Muscle of back (tissue), 3 donors: ENCODE measurements at regions not wholly inside any gene's neighbourhood (a gene's known extent, or its start where the extent isn't known, plus 50 kb on each side); places are given as distances from the start of the nearest gene placed in this dataset.

Source experiments
- DNase-seq, 3 donors: peaks; one replicate each; pipeline versions ENCODE4 v3.0.0 to v3.0.0-alpha.2; 2013

- no peak for DNase-seq
These were observed 180.8 kb downstream of the HS3ST3B1 start for GRCh38 chr17:14481664-14482063.

- DNase-seq: no peak
These were observed 173.7 kb downstream of the HS3ST3B1 start for GRCh38 chr17:14474591-14474990.

- peak in 2 of 3 donors; percentile 8 to 25 for DNase-seq
These were observed 170.2 kb downstream of the HS3ST3B1 start for GRCh38 chr17:14471052-14471451.

- no peak for DNase-seq
These were observed 169.5 kb downstream of the HS3ST3B1 start for GRCh38 chr17:14470417-14470816.

- no peak for DNase-seq
These were observed 169.1 kb downstream of the HS3ST3B1 start for GRCh38 chr17:14469971-14470370.

- no peak for DNase-seq
These were observed 168.0 kb downstream of the HS3ST3B1 start for GRCh38 chr17:14468858-14469257.

- DNase-seq: no peak
These were observed 160.3 kb downstream of the HS3ST3B1 start for GRCh38 chr17:14461227-14461548.

GRCh38 chr17:14460516-14461226 lies 159.8 kb downstream of the HS3ST3B1 start:
- no peak for DNase-seq

- DNase-seq: no peak
These were observed 159.1 kb downstream of the HS3ST3B1 start for GRCh38 chr17:14459955-14460354.

GRCh38 chr17:14458724-14459123 lies 157.8 kb downstream of the HS3ST3B1 start:
- DNase-seq: no peak

GRCh38 chr17:14454746-14455145 lies 153.9 kb downstream of the HS3ST3B1 start:
- no peak for DNase-seq

GRCh38 chr17:14452856-14453255 lies 152.0 kb downstream of the HS3ST3B1 start:
- DNase-seq: peak; percentile 21 to 62 (median 36)

- DNase-seq: no peak
These were observed 150.9 kb downstream of the HS3ST3B1 start for GRCh38 chr17:14451729-14452191.

- DNase-seq: no peak
These were observed 147.9 kb downstream of the HS3ST3B1 start for GRCh38 chr17:14448818-14449217.

- peak; percentile 8 to 55 (median 38) for DNase-seq
These were observed 145.9 kb downstream of the HS3ST3B1 start for GRCh38 chr17:14446825-14447224.

- DNase-seq: no peak
These were observed 144.0 kb downstream of the HS3ST3B1 start for GRCh38 chr17:14444915-14445314.

GRCh38 chr17:14442798-14443528 lies 142.1 kb downstream of the HS3ST3B1 start:
- DNase-seq: no peak

- no peak for DNase-seq
These were observed 136.3 kb downstream of the HS3ST3B1 start for GRCh38 chr17:14437176-14437575.

- peak in 1 of 3 donors; percentile 18 for DNase-seq
These were observed 135.4 kb downstream of the HS3ST3B1 start for GRCh38 chr17:14436266-14436665.

- DNase-seq: no peak
These were observed 133.6 kb downstream of the HS3ST3B1 start for GRCh38 chr17:14434506-14434905.

GRCh38 chr17:14432079-14432478 lies 131.2 kb downstream of the HS3ST3B1 start:
- no peak for DNase-seq

- no peak for DNase-seq
These were observed 128.2 kb downstream of the HS3ST3B1 start for GRCh38 chr17:14429084-14429483.

GRCh38 chr17:14428648-14429029 lies 127.8 kb downstream of the HS3ST3B1 start:
- no peak for DNase-seq
